Medulla oblongata (tissue), 1 donor: ENCODE measurements at regions not wholly inside any gene's neighbourhood (a gene's known extent, or its start where the extent isn't known, plus 50 kb on each side); places are given as distances from the start of the nearest gene placed in this dataset.
"Not testable (repeated sequence)": the region's sequence is repeated elsewhere in the genome, so short reads cannot be mapped to it uniquely, and the experiment has no call there.

Source experiments
- DNase-seq: peaks from one replicate; pipeline ENCODE4 v3.0.0-alpha.2; 2015; ENCODE audit errors: extremely low spot score

DNA sequence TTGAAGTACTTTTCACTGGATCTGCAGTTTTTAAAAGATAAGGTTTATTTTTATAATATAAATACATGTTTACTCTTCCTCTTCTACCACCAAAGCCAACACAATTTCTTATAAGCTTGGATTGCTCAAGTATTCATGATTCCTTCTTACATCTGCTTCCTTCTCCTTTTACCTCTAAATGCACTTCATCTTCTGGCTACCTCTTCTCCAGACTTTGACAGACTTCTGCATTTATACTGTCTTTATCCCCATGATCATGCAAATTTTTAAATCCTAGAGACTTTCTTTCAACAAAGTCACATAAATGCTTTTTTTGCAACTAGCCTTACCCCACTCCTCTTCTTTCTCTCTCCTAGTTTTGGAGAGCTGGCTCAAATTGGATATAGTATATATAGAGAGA lies 142.9 kb downstream of the TFAP2B start:
- DNase-seq: no peak

DNA sequence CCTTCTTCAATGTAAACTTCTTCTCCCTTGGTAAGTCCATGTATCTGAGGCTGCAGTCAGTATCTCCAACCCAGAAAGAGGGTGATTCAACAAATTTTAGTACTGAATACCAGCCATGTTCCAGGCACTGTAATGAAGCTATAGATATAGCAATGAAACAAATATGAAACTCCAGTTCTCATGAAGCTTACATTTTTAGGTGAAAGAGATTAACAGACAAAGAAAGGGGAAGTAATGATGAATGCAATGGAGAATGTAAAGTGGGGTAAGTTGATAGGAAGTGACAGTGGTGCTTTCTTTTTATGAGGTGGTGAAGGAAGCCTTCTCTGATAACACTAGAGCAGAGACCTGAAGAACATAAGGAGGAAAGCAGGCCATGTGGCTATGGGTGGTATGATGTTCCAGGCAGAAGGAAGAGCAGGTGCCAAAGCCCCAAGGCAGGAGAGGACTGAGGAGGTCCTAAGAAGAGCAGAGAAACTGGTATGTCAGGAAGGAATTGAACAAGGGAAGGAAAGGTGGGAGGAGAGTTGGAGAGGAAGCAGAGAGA lies 143.6 kb downstream of the TFAP2B start:
- no peak for DNase-seq

DNA sequence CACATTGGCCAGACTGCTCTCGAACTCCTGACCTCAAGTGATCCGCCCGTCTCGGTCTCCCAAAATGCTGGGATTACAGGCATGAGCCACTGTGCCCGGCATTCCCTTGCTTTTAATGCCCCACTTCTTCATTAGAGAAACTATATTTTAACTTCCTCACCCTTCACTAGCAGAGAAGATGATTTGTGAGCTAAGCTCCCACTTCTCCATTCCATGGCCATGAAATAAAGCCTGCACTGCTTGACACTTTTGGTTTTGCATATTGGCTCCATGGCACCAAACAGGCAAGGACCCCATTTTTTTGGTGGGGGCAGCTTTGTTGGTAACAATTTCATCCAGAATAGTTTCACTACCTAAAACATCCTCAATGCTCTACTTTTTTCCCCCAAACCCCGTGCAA lies 145.3 kb downstream of the TFAP2B start:
- DNase-seq: no peak

DNA sequence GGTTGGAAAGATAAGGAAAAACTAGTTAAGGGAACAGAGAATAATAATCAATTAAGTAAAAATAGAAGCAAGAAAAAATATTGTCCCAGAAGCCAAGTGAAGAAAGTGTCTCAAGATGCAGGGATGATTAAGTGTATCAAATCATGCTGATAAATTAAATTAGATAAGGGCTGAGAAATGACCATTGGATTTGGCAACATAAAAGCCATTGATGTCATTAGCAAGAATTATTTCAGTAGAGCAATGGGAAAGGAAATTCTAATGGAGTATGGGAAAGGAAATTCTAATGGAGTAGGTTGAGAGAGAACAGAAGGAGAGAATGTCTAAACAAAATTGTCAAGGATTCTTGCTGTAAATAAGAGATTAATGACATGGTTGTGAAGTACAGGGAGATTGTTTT lies 146.8 kb downstream of the TFAP2B start:
- no peak for DNase-seq

DNA sequence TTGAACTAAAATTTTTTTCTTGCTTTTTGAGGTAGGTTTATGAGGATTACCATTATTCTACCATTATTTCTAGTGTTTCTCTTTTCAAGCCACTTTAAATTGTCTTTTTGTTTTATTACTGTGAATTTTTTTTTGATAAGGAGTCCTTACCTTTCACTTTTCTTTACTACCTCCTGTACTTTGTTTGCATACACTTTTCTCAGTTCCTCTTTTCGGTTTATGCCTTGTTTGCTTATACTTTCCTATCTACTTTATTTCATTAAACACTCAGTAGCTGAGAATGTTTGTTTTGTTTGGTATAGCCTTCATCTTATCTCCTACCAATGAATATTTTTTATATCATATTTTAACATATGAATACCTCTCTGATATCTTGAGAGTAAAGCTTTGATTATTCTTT lies 147.9 kb downstream of the TFAP2B start:
- DNase-seq: no peak

DNA sequence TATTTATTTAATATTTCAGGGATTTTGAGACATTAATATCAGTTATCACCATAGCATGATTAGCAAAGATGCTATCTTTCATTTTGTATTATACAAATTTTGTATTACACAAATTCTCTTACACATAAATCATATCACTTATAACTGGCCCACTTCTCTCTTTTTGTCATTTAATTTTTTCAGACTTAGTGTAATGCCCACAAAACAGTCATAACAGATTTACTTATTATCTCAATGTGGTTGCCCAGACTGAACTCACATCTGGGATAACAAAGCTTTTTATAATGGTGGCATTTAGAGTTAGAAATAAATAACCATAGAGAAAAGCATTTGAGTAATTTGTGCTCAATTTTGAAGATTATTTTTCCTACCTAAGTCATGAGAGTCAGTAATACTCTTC lies 148.3 kb downstream of the TFAP2B start:
- DNase-seq: no peak

DNA sequence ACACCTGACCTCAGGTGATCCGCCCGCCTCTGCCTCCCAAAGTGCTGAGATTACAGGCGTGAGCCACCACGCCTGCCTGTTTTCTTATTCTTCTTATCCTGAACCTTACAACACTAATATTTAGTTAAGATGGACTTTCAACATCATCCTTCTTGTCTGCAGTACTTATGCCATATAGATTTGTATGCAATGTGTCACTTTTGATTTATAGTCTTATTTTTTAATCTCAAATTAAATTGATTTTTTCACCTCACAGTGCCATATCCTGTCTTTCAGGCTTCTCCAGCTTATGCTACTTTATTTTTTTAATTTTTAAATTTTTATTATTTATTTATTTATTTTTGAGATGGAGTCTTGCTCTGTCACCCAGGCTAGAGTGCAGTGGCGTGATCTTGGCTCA lies 149.6 kb downstream of the TFAP2B start:
- DNase-seq: not testable (repeated sequence)

DNA sequence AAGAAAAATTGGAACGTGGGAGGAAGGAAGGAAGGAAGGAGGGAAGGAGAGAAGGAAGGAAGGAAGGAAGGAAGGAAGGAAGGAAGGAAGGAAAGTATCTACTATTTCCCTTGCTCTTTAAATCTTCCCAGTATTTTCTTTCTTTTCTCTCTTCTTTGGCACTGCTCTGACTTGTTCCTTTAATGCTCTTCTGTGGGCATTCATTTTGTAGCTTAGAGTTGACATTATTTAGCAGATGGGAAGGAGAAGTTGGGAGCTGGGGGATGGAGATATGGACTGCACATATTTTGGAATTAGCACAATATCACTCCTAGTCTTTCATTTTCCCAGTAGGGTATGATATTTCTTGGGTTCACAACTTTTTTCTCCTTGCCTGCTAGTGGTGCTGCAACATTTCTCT lies 152.2 kb downstream of the TFAP2B start:
- no peak for DNase-seq

DNA sequence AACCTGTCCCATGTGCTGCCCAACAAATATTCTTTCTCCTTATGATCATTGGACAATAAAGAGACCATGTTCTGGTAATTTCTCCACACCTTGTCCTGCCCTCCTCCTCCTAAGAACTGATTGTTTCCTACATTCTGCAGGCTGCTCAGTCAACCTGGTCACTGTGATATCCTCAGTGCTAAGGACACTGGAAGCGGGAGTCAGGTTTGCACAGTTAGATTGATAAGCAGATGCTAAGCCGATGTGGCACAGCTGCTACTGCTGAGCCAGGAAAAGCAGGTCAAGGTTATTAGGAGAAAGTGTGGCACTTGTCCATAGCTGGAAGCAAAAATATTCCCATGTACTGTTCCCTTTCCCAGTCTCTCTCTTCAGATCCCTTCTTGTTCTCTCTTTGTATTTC lies 154.8 kb downstream of the TFAP2B start:
- no peak for DNase-seq

DNA sequence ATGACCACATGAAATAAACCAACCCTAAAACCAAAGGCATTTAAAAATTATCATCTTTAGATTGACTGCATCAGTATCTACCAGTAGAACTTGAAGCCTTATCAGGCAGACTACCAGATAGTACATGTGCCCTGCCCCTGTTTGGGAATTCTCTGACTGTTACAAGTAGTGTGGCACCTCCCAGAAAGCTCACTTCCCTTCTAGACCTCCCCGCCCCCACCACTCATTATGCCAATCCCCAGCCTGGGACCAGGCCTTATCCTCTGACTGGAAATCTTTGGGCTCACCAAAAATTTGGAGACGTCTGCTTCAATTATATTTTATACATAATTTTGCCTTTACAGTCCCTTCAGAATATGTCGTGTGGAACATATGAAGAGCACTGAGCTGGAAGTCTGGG lies 155.6 kb downstream of the TFAP2B start:
- DNase-seq: no peak

DNA sequence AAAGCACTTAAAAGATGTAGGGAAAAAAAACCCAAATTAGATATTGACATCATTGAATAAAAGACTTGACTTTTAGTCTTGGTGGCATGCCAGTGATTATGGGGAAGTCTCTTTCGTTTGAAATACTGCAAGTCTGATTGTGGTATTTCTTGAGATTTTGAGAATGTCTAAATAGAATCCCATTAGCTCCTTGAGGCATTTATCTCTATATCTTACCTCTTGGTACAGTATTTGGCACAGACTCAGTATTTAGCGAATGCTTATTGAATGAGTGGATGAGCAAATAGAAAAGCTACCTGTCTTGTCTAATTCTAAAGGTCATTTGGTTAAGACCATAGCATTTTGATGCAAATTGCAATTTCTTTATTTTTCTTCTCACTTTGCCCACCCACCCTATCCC lies 156.5 kb downstream of the TFAP2B start:
- DNase-seq: no peak

DNA sequence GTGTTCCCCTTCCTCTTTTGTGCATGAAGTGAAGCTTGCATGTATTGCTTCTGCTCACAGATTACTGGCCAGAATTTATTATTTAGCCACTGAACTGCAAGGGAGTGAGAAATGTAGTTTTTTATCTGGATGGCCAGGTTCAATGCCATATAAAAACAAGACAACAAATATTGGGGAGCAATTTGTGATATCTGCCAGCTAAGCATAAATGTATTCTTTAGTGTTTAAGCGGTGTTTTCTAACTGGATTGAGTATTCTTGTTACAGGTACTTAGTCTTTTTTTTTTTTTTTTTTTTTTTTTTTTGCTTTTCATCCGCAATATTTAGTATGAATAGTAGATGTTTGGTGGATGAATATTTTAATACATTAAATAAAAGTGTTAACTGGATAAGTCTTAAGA lies 158.2 kb downstream of the TFAP2B start:
- no peak for DNase-seq

DNA sequence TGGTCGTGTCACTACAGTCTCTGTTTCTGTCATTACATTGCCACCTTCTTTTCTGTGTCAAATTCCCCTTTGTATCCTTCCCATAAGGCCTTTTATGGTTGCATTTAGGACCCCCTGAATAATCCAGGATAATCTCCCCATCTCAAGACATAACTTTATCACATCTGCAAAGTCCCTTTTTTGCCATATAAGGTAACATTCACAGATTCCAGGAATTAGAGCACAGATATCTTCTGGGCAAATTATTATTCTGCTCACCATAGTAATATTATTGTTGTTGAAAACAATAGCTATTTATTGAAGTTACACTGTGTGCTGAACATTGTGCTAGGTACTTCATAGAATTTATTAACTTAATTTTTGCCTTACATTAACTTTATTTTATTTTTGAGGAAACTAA lies 159.1 kb downstream of the TFAP2B start:
- no peak for DNase-seq

DNA sequence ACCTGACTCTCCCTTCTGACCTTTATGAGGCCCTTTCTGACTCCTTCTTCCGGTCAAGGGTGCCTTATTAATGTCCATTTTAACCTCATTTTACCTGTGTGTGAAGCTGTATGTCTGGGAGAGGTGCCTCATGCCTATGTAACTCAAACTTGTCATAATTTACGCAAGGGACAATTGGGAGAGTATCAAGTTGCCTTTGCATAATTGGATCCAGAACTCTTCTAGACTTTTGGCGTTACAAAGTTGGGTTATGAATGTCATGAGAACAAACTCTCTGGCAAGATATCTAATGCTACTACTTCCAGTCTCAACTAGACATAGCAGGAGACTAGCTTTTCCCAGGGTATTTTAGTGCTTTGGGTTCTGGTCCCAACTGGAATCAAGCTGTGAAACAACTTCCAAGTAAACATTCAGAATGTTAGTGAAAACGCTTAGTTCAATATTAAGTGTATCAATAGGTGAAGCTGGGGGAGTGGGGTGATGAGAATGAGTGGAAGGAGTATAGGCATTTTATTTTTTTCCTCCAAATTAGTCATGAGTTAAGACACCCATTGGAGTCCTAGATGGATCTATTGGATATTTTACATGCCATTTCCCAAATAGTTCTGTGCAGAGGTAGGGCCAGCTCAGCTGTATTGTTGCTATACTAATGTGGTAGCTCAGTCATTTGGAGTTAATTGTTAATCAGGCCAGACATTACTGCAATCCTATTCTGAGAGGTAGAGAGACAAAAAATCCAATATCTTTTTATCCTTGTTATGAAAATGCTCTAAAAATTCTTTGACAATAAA lies 159.9 kb downstream of the TFAP2B start:
- DNase-seq: no peak

DNA sequence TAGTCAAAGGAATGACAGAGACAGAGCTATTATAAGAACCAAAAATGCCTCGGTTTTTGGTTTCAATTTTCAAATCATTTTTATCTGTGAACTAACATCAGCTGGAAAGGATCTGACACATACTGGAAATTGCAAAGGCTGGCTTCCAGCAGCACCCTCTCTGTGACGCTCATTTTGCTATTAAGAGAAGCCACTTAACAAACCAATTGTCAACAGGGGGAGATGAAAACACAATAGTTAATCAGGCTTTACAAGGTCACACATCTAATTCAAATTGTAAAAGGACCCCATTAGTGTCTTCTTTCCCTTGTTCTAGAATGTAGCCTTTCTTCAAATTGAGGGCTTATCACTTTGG lies 160.5 kb downstream of the TFAP2B start:
- no peak for DNase-seq

DNA sequence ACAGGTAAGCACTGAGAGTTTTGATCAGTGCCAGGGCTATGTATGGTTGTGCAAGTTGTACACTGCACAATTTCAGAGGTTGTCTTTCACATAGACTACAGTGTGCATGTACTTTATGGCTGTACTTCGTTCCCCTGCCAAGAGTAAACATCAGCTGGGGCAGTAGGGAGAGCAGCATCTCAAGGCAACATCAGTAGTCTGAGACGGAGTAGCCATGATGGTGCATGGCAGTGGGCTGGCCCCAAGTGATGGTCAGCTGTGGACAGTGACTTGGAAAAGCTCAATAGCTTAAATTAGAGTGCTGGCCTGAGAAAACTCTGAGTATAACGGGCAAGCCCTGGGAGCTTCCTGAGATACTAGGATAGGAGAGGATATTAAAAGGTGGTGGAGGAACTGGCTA lies 165.5 kb downstream of the TFAP2B start:
- no peak for DNase-seq

DNA sequence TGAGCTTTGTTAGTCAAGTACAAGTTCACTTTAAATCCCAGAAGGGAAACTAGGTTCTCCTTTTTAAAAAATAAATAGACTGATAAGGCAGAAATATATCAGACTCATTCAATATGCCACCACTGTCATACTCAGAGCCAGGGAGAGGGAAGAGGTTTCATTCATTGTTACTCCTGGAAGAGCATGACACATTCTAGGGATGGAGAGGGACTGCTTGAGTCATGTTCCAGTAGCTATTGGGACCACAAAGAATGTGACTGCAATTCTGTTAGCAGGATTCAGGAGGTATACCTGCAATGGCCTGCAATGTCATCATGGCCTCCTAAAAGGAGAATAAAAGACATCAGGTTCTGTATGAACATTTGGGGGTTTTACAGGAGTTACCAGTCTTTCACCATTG lies 167.6 kb downstream of the TFAP2B start:
- DNase-seq: no peak

DNA sequence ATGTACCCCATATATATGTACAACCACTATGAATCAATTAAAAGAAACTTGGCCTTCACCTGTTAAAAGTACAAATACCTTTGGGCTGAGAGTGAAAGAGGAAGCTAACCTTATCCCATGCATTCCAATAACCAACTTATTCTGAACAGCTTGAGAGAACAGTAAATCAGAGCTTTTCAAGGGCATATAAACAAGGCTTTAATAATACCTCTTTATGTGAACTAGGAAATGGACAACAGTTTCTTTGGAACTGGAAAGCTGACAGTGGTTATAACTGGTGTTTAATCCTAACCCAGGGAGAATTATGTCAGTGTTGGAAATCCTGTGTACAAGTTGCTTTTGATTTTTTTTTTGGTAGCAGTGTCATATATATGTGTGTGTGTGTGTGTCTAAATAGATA lies 170.5 kb downstream of the TFAP2B start:
- DNase-seq: no peak

DNA sequence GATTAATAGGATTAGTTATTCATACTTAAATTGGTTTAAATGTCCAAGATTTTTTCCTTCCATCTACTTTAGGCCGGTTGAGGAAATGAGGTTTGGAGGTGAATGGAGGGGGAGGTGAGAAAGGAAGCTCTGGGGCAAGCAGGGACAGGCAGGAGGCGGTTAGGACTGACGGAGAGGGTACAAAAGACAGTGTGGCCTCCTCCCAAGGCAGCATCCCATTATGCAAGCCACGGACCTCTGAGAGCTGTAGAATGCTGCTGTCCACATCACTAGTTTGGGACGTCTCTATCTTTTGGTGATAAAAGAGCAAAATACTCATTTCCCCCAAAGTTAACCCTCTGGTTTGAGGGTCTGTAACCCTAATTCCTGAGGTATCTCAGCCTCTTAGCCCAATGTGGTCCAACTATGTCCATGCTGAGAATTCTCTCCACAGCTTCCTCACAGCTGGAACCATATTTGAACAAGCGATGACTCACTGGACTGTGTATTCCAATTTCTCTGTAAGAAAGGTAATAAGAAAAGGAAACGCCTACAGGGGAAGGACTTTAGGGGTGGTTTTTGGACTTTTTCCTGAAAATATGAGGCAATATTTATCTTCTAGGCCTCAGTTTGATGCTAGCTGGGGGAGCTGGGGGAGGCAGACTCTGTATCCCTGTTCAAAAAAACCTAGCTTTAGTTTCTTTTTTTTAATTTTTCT lies 172.2 kb downstream of the TFAP2B start:
- no peak for DNase-seq

DNA sequence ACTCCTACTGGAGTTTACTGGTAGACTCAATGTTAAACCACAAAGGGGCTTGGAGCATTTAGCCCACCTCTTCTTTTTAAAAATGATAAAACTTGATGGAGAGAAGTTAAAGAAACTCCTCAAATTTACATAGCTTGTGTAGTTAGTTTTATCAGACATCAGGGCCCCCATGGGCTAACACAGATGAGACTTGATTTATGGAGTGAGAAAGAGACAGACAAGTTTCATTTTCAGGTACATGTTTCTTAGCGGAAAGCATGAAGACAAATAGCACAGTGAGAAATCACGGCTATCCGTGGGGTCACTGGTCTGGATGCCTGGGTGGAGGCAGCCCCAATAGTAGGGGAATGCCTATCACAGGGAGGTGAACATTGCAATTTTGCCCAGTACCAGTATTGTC lies 173.6 kb downstream of the TFAP2B start:
- no peak for DNase-seq

DNA sequence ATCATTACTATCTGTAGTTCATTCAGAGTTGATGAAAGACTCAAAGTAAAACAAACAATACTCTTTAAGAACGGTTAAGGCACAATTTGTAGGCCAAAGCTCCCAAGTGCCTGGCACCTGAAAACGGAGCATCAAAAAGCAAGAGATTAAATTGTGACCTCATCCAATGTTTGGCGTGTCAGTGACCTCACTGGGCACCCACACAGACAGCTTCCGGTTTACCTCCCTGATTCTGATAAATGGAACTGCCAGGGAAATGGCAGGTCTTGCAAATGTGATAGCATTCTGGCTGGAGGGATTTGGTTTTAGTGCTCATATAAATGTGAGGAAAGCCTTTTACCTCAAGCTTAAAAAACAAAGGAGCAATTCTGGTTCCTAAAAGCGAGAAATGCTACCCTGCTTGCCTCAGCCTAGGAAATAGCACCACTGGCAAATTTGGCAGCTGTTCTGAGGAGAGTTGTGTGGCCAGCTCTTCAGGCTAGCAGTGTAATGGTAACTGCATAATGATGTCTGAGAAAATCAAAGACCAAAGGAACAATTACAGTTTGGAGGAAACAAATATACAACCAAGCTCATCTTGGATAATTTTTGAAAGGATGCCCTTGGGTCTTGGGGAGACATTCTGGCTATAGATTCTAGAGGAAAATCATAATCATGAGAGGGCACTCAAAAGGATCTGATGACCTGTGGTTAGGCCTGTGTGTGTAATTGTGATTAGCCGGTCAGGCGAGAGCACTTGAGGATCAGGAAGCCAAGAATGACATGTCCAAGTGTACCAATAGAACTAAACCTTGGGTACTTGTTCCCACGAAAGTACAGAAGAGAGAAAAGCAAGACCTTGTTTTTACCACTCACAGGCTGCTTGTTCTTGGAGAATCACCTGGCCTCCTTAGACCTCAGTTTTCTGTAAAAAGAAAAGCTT lies 174.3 kb downstream of the TFAP2B start:
- DNase-seq: no peak
